SIG-M5 treated with dmso at 0.1 percent for 504 hours (cell line): ENCODE measurements at regions not wholly inside any gene's neighbourhood (a gene's known extent, or its start where the extent isn't known, plus 50 kb on each side); places are given as distances from the start of the nearest gene placed in this dataset.

Experiments
- DNase-seq: peaks from one replicate; lab custom pipeline; 2025; ENCODE audit not compliant: unreplicated experiment; lab: John Stamatoyannopoulos, UW

- no peak for DNase-seq
Observed at GRCh38 chr1:103254691-103255090, 146.4 kb upstream of the COL11A1 start.

GRCh38 chr1:103250441-103250861 is 142.1 kb upstream of the COL11A1 start:
- no peak for DNase-seq

GRCh38 chr1:103248417-103249102 is 140.2 kb upstream of the COL11A1 start:
- DNase-seq, result no peak

- no peak for DNase-seq
Observed at GRCh38 chr1:103247517-103247916, 139.2 kb upstream of the COL11A1 start.

- no peak for DNase-seq
Observed at GRCh38 chr1:103243481-103243880, 135.2 kb upstream of the COL11A1 start.

- no peak for DNase-seq
Observed at GRCh38 chr1:103239034-103239433, 130.7 kb upstream of the COL11A1 start.

- DNase-seq, result no peak
Observed at GRCh38 chr1:103230061-103230460, 121.7 kb upstream of the COL11A1 start.

GRCh38 chr1:103220631-103221041 is 112.3 kb upstream of the COL11A1 start:
- DNase-seq, result no peak

- peak; percentile 1 for DNase-seq
Observed at GRCh38 chr1:103218821-103219220, 110.5 kb upstream of the COL11A1 start.

- DNase-seq, result no peak
Observed at GRCh38 chr1:103218369-103218768, 110.0 kb upstream of the COL11A1 start.

GRCh38 chr1:103211073-103211472 is 102.8 kb upstream of the COL11A1 start:
- DNase-seq, result no peak

GRCh38 chr1:103208844-103209243 is 100.5 kb upstream of the COL11A1 start:
- DNase-seq, result no peak

GRCh38 chr1:103199001-103199400 is 90.7 kb upstream of the COL11A1 start:
- DNase-seq, result no peak

- DNase-seq, result no peak
Observed at GRCh38 chr1:103198076-103198475, 89.8 kb upstream of the COL11A1 start.

GRCh38 chr1:103197216-103197615 is 88.9 kb upstream of the COL11A1 start:
- DNase-seq, result no peak

GRCh38 chr1:103194984-103195383 is 86.7 kb upstream of the COL11A1 start:
- no peak for DNase-seq

GRCh38 chr1:103194060-103194459 is 85.7 kb upstream of the COL11A1 start:
- no peak for DNase-seq

- no peak for DNase-seq
Observed at GRCh38 chr1:103191327-103191726, 83.0 kb upstream of the COL11A1 start.

GRCh38 chr1:103190766-103191165 is 82.4 kb upstream of the COL11A1 start:
- no peak for DNase-seq

- DNase-seq, result no peak
Observed at GRCh38 chr1:103187673-103188072, 79.4 kb upstream of the COL11A1 start.

GRCh38 chr1:103180660-103181059 is 72.3 kb upstream of the COL11A1 start:
- no peak for DNase-seq

- no peak for DNase-seq
Observed at GRCh38 chr1:103177108-103177775, 68.9 kb upstream of the COL11A1 start.
